ENCODE measurements at regions not wholly inside any gene's neighbourhood (a gene's known extent, or its start where the extent isn't known, plus 50 kb on each side); places are given as distances from the start of the nearest gene placed in this dataset.

- Histone ChIP-seq H4K20me1 (ENCODE audit: insufficient read depth) (no peaks in the 10 kb centered on the region), H3K79me2 (ENCODE audit: insufficient read depth, low read length) (no peaks in the 10 kb centered on the region), H3K9me3 (ENCODE audit: control insufficient read depth in 1 of 2, insufficient read depth in 1 of 2, low read depth in 1 of 2, low read length in 2 of 2) (no peaks in the 10 kb centered on the region), H3K4me3 (replicated peaks in 1 of 2; ENCODE audit: low read depth in 1 of 2, low read length in 2 of 2) (no peak overlapping the region), H3K36me3 (ENCODE audit: control insufficient read depth in 1 of 2, insufficient read depth in 2 of 2, low read length in 2 of 2) (no peaks in the 10 kb centered on the region), H2AFZ (ENCODE audit: low read depth, low read length, poor library complexity, severe bottlenecking) (no peak overlapping the region), H3K4me2 (ENCODE audit: low read length) (no peak overlapping the region), H3K27ac (ENCODE audit: low read depth, low read length) (no peak overlapping the region), H3K9ac (ENCODE audit: low read length) (no peak overlapping the region), H3K4me1 (ENCODE audit: control insufficient read depth in 1 of 2, insufficient read depth in 2 of 2, low read length in 2 of 2) (no peaks in the 10 kb centered on the region), H3K9me2 (ENCODE audit: insufficient read depth) (no peaks in the 10 kb centered on the region), H3K27me3 (ENCODE audit: insufficient read depth, low read length) (no peaks in the 10 kb centered on the region)
- DNase-seq (ENCODE audit: low read depth, low spot score) (no peak), ATAC-seq (no peak)
- intact Hi-C loops (cut with micrococcal nuclease) = no loop called here
- CTCF ChIA-PET = no interaction called here
- BruUV-seq (replicated peaks) = no TSS peak
- RAD21 ChIA-PET (ENCODE audit: low non-redundant PET in 1 of 2, low total read pairs in 2 of 2, uncharacterized antibody in 2 of 2, unreplicated experiment in 2 of 2) = no interaction called here
- TF ChIP-seq CBX3 (IDR thresholded peaks at IDR 0.05; ENCODE audit: low read depth) = no peak
- POLR2A ChIA-PET = no interaction called here
Measured at GRCh38 chr14:38502239-38502638, 246.3 kb upstream of the CLEC14A start.

DNA sequence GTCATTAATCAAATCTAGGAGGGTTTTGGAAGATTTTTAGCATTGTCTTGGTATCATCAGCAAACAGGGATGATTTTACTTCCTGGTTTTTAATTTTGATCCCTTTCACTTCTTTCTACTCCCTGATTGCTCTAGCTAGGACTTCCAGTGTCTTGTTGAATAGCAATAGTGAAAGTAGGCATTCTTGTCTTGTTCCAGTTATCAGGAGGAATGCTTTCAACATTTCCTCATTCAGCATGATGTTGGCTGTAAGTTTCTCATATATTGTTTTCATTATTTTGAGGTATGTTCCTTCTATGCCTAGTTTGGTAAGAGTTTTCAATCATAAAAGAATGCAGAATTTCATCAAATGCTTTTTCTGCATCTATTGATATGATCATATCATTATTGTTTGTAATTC lies 244.2 kb upstream of the CLEC14A start:
- no peaks in the 10 kb centered on the region for H4K20me1 ChIP-seq (ENCODE audit: insufficient read depth)
- ATAC-seq = no peak
- H3K36me3 ChIP-seq (ENCODE audit: control insufficient read depth in 1 of 2, insufficient read depth in 2 of 2, low read length in 2 of 2) = no peaks in the 10 kb centered on the region
- no peak overlapping the region for H2AFZ ChIP-seq (ENCODE audit: low read depth, low read length, poor library complexity, severe bottlenecking)
- no peak for TF ChIP-seq CEBPB (IDR thresholded peaks at IDR 0.05; ENCODE audit: low read depth)
- TF ChIP-seq POLR2AphosphoS5 (IDR thresholded peaks at IDR 0.05; ENCODE audit: low read depth, low read length) = no peak
- TF ChIP-seq JUND (IDR thresholded peaks at IDR 0.05) = no peak
- no peak for TF ChIP-seq SRF (IDR thresholded peaks at IDR 0.05; ENCODE audit: low read depth)
- TF ChIP-seq EGR1 (IDR thresholded peaks at IDR 0.05; ENCODE audit: low read depth) = no peak
- no peak overlapping the region for H3K4me2 ChIP-seq (ENCODE audit: low read length)
- H3K79me2 ChIP-seq (ENCODE audit: insufficient read depth, low read length) = no peaks in the 10 kb centered on the region
- no peaks in the 10 kb centered on the region for H3K9me3 ChIP-seq (ENCODE audit: control insufficient read depth in 1 of 2, insufficient read depth in 1 of 2, low read depth in 1 of 2, low read length in 2 of 2)
- H3K27me3 ChIP-seq (ENCODE audit: insufficient read depth, low read length) = no peaks in the 10 kb centered on the region
- RAD21 ChIA-PET (ENCODE audit: low non-redundant PET in 1 of 2, low total read pairs in 2 of 2, uncharacterized antibody in 2 of 2, unreplicated experiment in 2 of 2) = no interaction called here
- no peak overlapping the region for H3K9ac ChIP-seq (ENCODE audit: low read length)
- CTCF ChIA-PET = no interaction called here
- intact Hi-C loops (cut with micrococcal nuclease) = no loop called here
- no peaks in the 10 kb centered on the region for H3K9me2 ChIP-seq (ENCODE audit: insufficient read depth)
- H3K4me3 ChIP-seq (replicated peaks in 1 of 2; ENCODE audit: low read depth in 1 of 2, low read length in 2 of 2) = no peak overlapping the region
- POLR2A ChIA-PET = no interaction called here
- H3K4me1 ChIP-seq (ENCODE audit: control insufficient read depth in 1 of 2, insufficient read depth in 2 of 2, low read length in 2 of 2) = no peaks in the 10 kb centered on the region
- no TSS peak for BruUV-seq (replicated peaks)
- H3K27ac ChIP-seq (ENCODE audit: low read depth, low read length) = no peak overlapping the region
- no peak for DNase-seq (ENCODE audit: low read depth, low spot score)

DNA sequence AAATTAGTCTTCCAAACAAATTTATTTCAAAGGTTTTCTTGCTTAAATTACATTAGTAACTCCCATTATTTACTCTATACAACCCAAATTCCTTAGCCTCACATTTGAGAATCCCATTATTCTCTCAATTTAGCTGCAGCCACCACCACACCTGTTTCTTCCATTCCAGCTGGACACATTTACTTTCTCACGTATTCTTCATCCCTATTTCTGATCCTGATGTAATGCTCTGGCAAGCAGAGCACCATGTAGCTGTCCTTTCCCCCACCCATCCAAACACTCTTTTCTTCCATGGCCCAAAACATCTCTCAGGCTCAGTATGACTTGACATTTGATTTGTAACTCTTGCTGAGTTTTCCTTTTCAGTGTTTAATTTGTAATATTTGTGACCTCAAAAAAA lies 240.2 kb upstream of the CLEC14A start:
- intact Hi-C loops (cut with micrococcal nuclease) = no loop called here
- Histone ChIP-seq H3K36me3 (ENCODE audit: control insufficient read depth in 1 of 2, insufficient read depth in 2 of 2, low read length in 2 of 2) (no peaks in the 10 kb centered on the region), H3K27ac (ENCODE audit: low read depth, low read length) (no peak overlapping the region), H3K9me2 (ENCODE audit: insufficient read depth) (no peaks in the 10 kb centered on the region), H2AFZ (ENCODE audit: low read depth, low read length, poor library complexity, severe bottlenecking) (no peak overlapping the region), H3K79me2 (ENCODE audit: insufficient read depth, low read length) (no peaks in the 10 kb centered on the region), H3K27me3 (ENCODE audit: insufficient read depth, low read length) (no peaks in the 10 kb centered on the region), H3K9ac (ENCODE audit: low read length) (no peak overlapping the region), H3K9me3 (ENCODE audit: control insufficient read depth in 1 of 2, insufficient read depth in 1 of 2, low read depth in 1 of 2, low read length in 2 of 2) (no peaks in the 10 kb centered on the region), H4K20me1 (ENCODE audit: insufficient read depth) (no peaks in the 10 kb centered on the region), H3K4me3 (replicated peaks in 1 of 2; ENCODE audit: low read depth in 1 of 2, low read length in 2 of 2) (no peak overlapping the region), H3K4me1 (ENCODE audit: control insufficient read depth in 1 of 2, insufficient read depth in 2 of 2, low read length in 2 of 2) (no peaks in the 10 kb centered on the region), H3K4me2 (ENCODE audit: low read length) (no peak overlapping the region)
- POLR2A ChIA-PET = no interaction called here
- ATAC-seq (no peak), DNase-seq (ENCODE audit: low read depth, low spot score) (no peak)
- RAD21 ChIA-PET (ENCODE audit: low non-redundant PET in 1 of 2, low total read pairs in 2 of 2, uncharacterized antibody in 2 of 2, unreplicated experiment in 2 of 2) = no interaction called here
- TF ChIP-seq POLR2A (IDR thresholded peaks at IDR 0.05; ENCODE audit: borderline replicate concordance, extremely low read depth, insufficient read depth, insufficient read length) (no peak), SP1 (IDR thresholded peaks at IDR 0.05; ENCODE audit: low read depth) (no peak), ZNF274 (IDR thresholded peaks at IDR 0.05; ENCODE audit: low read depth, low read length) (no peak), MAX (IDR thresholded peaks at IDR 0.05) (no peak), RAD21 (IDR thresholded peaks at IDR 0.05; ENCODE audit: low read depth) (no peak), CEBPB (IDR thresholded peaks at IDR 0.05; ENCODE audit: low read depth) (no peak), SIN3A (IDR thresholded peaks at IDR 0.05; ENCODE audit: low read depth) (no peak)
- CTCF ChIA-PET = no interaction called here
- BruUV-seq (replicated peaks) = no TSS peak

Data from HCT116 (cell line).